IMR-90 (cell line): ENCODE measurements at regions not wholly inside any gene's neighbourhood (a gene's known extent, or its start where the extent isn't known, plus 50 kb on each side); places are given as distances from the start of the nearest gene placed in this dataset.

Experiments used
- ATAC-seq: fragments of 200-7000 bp; cut with Tn5 transposase; 2 replicates; pipeline ENCODE4 v1.9.1; 2020; ENCODE audit warnings: low read depth, mild to moderate bottlenecking, moderate library complexity
- BruUV-seq: library from RNA; stranded (reverse); fragments of 400-500 nt; replicated peaks from 2 replicates; lab custom pipeline; 2021; lab: Mats Ljungman, UMichigan
- CTCF ChIA-PET: fragments of 300-600 bp; formaldehyde crosslinking; extraction: SDS; loops from one replicate; lab custom pipeline; 2021; ENCODE audit warnings: antibody characterized with exemption; lab: Yijun Ruan, JAX
- POLR2A ChIA-PET: fragments of 300-600 bp; sonication (Branson Sonifier 250); formaldehyde crosslinking; loops from one replicate; lab custom pipeline; 2022; ENCODE audit warnings: antibody characterized with exemption; ENCODE audit not compliant: unreplicated experiment; lab: Charles Lee
- DNase-seq: peaks from one replicate; pipeline ENCODE4 v3.0.0; 2013
- H2AFZ ChIP-seq: replicated peaks from 2 replicates; pipeline ENCODE3; 2013; ENCODE audit warnings: low read length, mild to moderate bottlenecking; ENCODE audit not compliant: poor library complexity
- H2AK5ac ChIP-seq: 2 replicates; pipeline ENCODE4 v1.6.1; 2013; ENCODE audit warnings: low read depth, low read length, inconsistent platforms
- H2AK9ac ChIP-seq: replicated peaks from 2 replicates; pipeline ENCODE3; 2013; ENCODE audit warnings: mild to moderate bottlenecking, low read depth, low read length, moderate library complexity; ENCODE audit not compliant: poor library complexity
- H2BK120ac ChIP-seq: 2 replicates; pipeline ENCODE4 v1.6.1; 2013; ENCODE audit warnings: low read depth, low read length, inconsistent platforms
- H2BK15ac ChIP-seq: 3 replicates; pipeline ENCODE4 v1.6.1; 2013; ENCODE audit warnings: low read depth, low read length, inconsistent platforms
- H2BK20ac ChIP-seq: 2 replicates; pipeline ENCODE4 v1.6.1; 2013; ENCODE audit warnings: low read depth, mild to moderate bottlenecking, inconsistent platforms, low read length, moderate library complexity
- H2BK5ac ChIP-seq: 2 replicates; pipeline ENCODE4 v1.6.1; 2013; ENCODE audit warnings: mild to moderate bottlenecking, low read depth, low read length, inconsistent platforms; ENCODE audit not compliant: poor library complexity, severe bottlenecking
- H3K14ac ChIP-seq: replicated peaks from 2 replicates; pipeline ENCODE4 v1.6.1; 2013; ENCODE audit warnings: low read depth, low read length, inconsistent platforms
- H3K18ac ChIP-seq: 2 replicates; pipeline ENCODE4 v1.6.1; 2013; ENCODE audit warnings: low read depth, low read length, control low read depth
- H3K23ac ChIP-seq: 2 replicates; pipeline ENCODE4 v1.6.1; 2013; ENCODE audit warnings: low read depth, low read length, inconsistent platforms
- H3K27ac ChIP-seq: 2 replicates; pipeline ENCODE4 v1.5.1; 2013; ENCODE audit warnings: mild to moderate bottlenecking, control low read depth, low read length; ENCODE audit not compliant: insufficient read depth
- H3K27me3 ChIP-seq: 2 replicates; pipeline ENCODE4 v1.6.1; 2013; ENCODE audit warnings: low read length; ENCODE audit not compliant: control insufficient read depth, insufficient read depth
- H3K36me3 ChIP-seq: 2 replicates; pipeline ENCODE4 v1.6.1; 2013; ENCODE audit warnings: low read length, mixed read lengths; ENCODE audit not compliant: control insufficient read depth, insufficient read depth
- H3K4ac ChIP-seq: 2 replicates; pipeline ENCODE4 v1.6.1; 2013; ENCODE audit warnings: low read depth, low read length, inconsistent platforms
- H3K4me1 ChIP-seq: 2 replicates; pipeline ENCODE4 v1.6.1; 2013; ENCODE audit warnings: low read length, mixed read lengths; ENCODE audit not compliant: control insufficient read depth, insufficient read depth
- H3K4me2 ChIP-seq: 2 replicates; pipeline ENCODE4 v1.6.1; 2013; ENCODE audit warnings: low read depth, mild to moderate bottlenecking, control low read depth, low read length, moderate library complexity
- H3K4me3 ChIP-seq: 2 replicates; pipeline ENCODE4 v1.5.1; 2013; ENCODE audit warnings: low read depth, mild to moderate bottlenecking, control low read depth, low read length, moderate library complexity; ENCODE audit not compliant: insufficient read depth
- H3K56ac ChIP-seq: 2 replicates; pipeline ENCODE4 v1.6.1; 2013; ENCODE audit warnings: low read length, inconsistent platforms; ENCODE audit not compliant: insufficient read depth; ENCODE audit errors: extremely low read depth
- H3K79me1 ChIP-seq, 2 experiments: 2 replicates each; pipeline ENCODE4 v1.6.1; 2013; ENCODE audit warnings: low read length in 2 of 2, inconsistent platforms in 1 of 2, low read depth in 1 of 2
- H3K9ac ChIP-seq: 2 replicates; pipeline ENCODE4 v1.6.1; 2013; ENCODE audit warnings: low read depth, low read length, control low read depth
- H3K9me1 ChIP-seq: 2 replicates; pipeline ENCODE4 v1.6.1; 2013; ENCODE audit warnings: low read length, inconsistent platforms; ENCODE audit not compliant: insufficient read depth
- H3K9me3 ChIP-seq: 2 replicates; pipeline ENCODE4 v1.6.1; 2013; ENCODE audit warnings: low read length; ENCODE audit not compliant: control insufficient read depth, insufficient read depth
- H4K20me1 ChIP-seq: 2 replicates; pipeline ENCODE4 v1.6.1; 2013; ENCODE audit warnings: low read length, inconsistent platforms; ENCODE audit not compliant: insufficient read depth
- H4K5ac ChIP-seq: 2 replicates; pipeline ENCODE4 v1.6.1; 2013; ENCODE audit warnings: mild to moderate bottlenecking, low read depth, low read length, control low read depth
- H4K8ac ChIP-seq, 2 experiments: 2 replicates each; pipeline ENCODE4 v1.6.1; 2013; ENCODE audit warnings: low read depth in 2 of 2, low read length in 2 of 2, control low read depth in 1 of 2, inconsistent platforms in 1 of 2
- H4K91ac ChIP-seq: 2 replicates; pipeline ENCODE4 v1.6.1; 2013; ENCODE audit warnings: low read depth, low read length, inconsistent platforms; ENCODE audit not compliant: insufficient read depth
- SMC3 ChIP-seq: fragments of 150-350 bp; IDR thresholded peaks from 2 replicates; pipeline ENCODE4 v1.6.1; 2016; ENCODE audit warnings: low read depth, mild to moderate bottlenecking, antibody characterized with exemption, low read length, moderate library complexity
- WGBS, 2 experiments: methylation state at CpG; one replicate each; pipeline versions ENCODE4 v1.1.5 to v1.1.7; 2013; ENCODE audit warnings: missing lambda C conversion rate in 2 of 2; ENCODE audit not compliant: insufficient read length in 1 of 2; ENCODE audit errors: extremely low coverage in 2 of 2; 5-methylcytosine and 5-hydroxymethylcytosine counted together
- dilution Hi-C: fragments of 300-500 bp; cut with HindIII; formaldehyde crosslinking; loops from one replicate; pipeline ENCODE4 v1.14.3; 2018; ENCODE audit warnings: low sequenced_read_pairs; ENCODE audit not compliant: unreplicated experiment
- in situ Hi-C: fragments of 300-500 bp; cut with MboI; formaldehyde crosslinking; loops from 3 replicates; pipeline ENCODE4 v1.14.3; 2019; ENCODE audit warnings: low sequenced_read_pairs, inconsistent platforms, mixed read lengths
- intact Hi-C: fragments of 100-400 bp; cut with micrococcal nuclease; formaldehyde crosslinking; loops from 2 replicates; pipeline ENCODE4 v1.10.0; 2022

DNA sequence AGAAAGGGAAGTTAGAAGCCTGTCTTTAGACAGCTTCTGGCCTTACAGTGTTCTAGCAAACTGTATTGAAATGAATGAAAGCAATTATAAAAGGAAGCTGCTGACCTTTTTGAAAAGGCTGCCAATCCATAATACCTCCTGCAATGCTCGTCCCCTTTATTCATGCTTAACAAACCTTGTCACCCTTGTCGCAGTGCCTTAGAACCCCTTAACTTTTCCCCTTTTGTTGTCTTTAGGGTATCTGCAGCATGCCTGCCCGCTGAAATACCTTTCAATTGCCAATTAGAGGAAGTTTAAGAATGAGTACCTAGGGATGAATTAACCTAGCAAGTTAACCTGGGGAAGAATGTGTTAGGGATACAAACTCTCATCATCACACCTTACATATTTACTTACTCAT is 731.2 kb downstream of the RERGL start:
- ChIA-PET POLR2A (no interaction called here), CTCF (no interaction called here)
- Histone ChIP-seq H2BK120ac (no peak overlapping the region), H4K5ac (no peak overlapping the region), H3K4me3 (no peak overlapping the region), H3K4me1 (no peaks in the 10 kb centered on the region), H3K56ac (no peak overlapping the region), H4K91ac (no peak overlapping the region), H2BK20ac (no peak overlapping the region), H4K20me1 (no peaks in the 10 kb centered on the region), H3K27ac (no peak overlapping the region), H3K36me3 (no peaks in the 10 kb centered on the region), H4K8ac (no peak overlapping the region), H2AK9ac (no peak overlapping the region), H3K27me3 (no peaks in the 10 kb centered on the region), H2BK5ac (no peak overlapping the region), H3K18ac (no peak overlapping the region), H2BK15ac (no peak overlapping the region), H3K14ac (no peak overlapping the region), H2AFZ (no peak overlapping the region), H2AK5ac (no peak overlapping the region), H3K23ac (no peak overlapping the region), H3K9ac (no peak overlapping the region), H3K4me2 (no peak overlapping the region), H3K9me1 (no peaks in the 10 kb centered on the region), H3K9me3 (peaks cover 13% of the 10 kb centered on the region), H3K79me1 (no peaks in the 10 kb centered on the region), H3K4ac (no peak overlapping the region)
- ATAC-seq (no peak), DNase-seq (no peak)
- WGBS, 2 experiments = no CpG with 5 or more reads among the region's 3 CpGs
- intact Hi-C loops = no loop called here
- in situ Hi-C loops = no loop called here
- TF ChIP-seq SMC3 = no peak
- BruUV-seq = no TSS peak
- dilution Hi-C loops = no loop called here
